GM12873 (cell line): ENCODE measurements at regions not wholly inside any gene's neighbourhood (a gene's known extent, or its start where the extent isn't known, plus 50 kb on each side); places are given as distances from the start of the nearest gene placed in this dataset.

Experiments used
- TF ChIP-seq, protein P1 (sequence below): IDR thresholded peaks from 2 replicates; pipeline ENCODE4 v1.5.1; 2012; ENCODE audit warnings: low read depth, mild to moderate bottlenecking, moderate library complexity, low read length, control low read depth; ENCODE audit not compliant: insufficient read depth; ENCODE audit errors: missing control alignments

DNA sequence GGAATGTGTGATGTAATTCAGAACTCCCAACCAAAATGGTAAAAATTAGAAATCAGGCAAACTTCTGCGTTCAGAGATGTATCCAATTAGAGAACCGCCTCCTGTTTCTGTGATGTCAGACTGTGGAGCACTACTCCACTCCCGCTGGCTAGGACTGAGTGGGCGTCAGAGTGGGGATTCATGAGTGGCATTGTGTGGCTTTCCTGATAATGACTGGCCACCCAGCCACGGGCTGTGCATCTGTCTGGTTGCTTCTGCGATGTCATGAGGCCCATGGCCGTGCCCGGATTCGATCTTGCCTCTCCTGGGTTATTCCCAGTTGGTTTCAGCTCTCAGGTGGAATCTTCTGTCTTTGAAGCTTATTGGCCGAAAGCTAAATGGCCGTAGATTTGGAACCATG lies 87.1 kb upstream of the KCNA1 start:
- TF ChIP-seq, protein P1, sequence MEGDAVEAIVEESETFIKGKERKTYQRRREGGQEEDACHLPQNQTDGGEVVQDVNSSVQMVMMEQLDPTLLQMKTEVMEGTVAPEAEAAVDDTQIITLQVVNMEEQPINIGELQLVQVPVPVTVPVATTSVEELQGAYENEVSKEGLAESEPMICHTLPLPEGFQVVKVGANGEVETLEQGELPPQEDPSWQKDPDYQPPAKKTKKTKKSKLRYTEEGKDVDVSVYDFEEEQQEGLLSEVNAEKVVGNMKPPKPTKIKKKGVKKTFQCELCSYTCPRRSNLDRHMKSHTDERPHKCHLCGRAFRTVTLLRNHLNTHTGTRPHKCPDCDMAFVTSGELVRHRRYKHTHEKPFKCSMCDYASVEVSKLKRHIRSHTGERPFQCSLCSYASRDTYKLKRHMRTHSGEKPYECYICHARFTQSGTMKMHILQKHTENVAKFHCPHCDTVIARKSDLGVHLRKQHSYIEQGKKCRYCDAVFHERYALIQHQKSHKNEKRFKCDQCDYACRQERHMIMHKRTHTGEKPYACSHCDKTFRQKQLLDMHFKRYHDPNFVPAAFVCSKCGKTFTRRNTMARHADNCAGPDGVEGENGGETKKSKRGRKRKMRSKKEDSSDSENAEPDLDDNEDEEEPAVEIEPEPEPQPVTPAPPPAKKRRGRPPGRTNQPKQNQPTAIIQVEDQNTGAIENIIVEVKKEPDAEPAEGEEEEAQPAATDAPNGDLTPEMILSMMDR: no peak

GRCh38 chr12:4824380-4824779 lies 85.3 kb upstream of the KCNA1 start:
- TF ChIP-seq, protein P1: no peak

DNA sequence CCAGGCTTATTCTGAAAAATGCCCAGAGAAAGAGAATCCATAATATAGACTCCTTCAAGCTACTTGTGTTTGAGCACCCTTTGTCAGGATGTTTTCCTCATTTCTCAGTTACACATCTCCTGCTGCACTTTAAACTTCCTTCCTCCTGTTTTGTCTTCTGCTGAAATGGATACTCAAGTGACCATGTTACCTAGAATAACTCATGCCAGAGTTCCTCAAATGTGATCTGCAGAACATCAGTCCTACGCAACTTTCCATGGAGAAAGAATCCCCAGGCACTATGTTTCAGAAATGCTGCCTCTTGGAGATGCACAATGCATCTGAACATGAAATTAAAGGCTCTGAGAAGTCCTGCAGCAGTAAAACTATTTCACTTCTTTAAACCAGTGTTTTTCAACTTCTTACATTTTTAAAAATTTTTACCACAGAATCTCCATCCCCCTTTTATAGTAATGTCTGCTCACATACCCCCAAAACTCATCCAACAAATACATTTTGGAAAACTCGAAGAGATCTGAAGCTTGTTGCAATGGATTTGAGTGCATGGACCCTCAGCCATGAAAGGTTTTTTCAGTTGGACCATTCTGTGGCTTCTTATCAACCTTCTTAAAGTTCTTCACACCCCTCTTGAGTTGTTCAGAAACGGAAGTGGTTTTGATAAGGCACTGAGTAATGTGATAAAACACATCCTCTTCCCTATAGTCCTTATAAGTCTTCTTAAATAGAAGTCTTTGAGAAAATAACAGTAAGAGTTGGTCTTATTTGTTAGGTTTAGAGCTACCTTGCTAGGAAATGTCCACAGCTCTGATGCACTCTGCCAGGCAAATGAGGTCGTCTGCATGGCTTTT lies 84.5 kb upstream of the KCNA1 start:
- TF ChIP-seq, protein P1: no peak

DNA sequence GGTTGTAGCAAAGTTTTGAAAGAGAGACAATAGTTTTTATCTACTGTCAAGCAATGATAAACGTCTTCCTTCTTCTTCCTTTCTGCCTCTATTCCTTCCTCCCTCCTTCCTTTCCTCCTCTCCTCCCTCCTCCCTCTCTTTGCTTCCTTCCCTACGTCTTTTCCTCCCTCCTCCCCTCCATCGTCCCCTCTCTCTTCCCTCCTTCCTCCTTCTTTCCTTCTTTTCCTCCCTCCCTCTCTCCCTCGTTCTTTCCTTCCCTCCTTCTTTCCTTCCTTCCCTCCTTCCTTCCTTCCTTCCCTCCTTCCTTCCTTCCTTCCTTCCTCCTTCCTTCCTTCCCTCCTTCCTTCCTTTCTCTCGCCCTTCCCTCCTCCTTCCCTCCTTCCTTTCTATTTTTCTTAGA lies 82.8 kb upstream of the KCNA1 start:
- TF ChIP-seq, protein P1: no peak

GRCh38 chr12:4828176-4828575 lies 81.5 kb upstream of the KCNA1 start:
- TF ChIP-seq, protein P1: no peak

- TF ChIP-seq, protein P1: no peak
These were observed 80.4 kb upstream of the KCNA1 start for GRCh38 chr12:4829161-4829792.

DNA sequence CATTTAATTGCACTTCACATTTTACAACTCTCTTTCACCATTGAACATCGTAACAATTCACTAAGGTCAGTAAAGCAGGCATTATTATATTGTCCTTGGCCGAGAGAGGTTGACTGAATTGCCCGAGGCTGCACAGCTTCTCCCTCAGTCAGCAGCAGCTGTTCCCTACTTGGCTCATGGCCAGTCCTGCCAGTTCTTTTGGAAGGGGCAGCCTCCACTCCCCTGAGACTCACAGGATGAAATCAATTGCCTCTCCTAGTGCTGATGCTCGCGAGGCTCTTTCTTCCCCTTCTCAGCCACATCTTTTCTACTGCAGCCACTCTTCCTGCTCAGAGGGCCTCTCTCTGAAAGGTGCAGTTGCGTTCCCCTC lies 79.9 kb upstream of the KCNA1 start:
- TF ChIP-seq, protein P1: no peak
